Superior temporal gyrus (tissue), 1 donor: ENCODE measurements at regions not wholly inside any gene's neighbourhood (a gene's known extent, or its start where the extent isn't known, plus 50 kb on each side); places are given as distances from the start of the nearest gene placed in this dataset.
"Not testable (repeated sequence)": the region's sequence is repeated elsewhere in the genome, so short reads cannot be mapped to it uniquely, and the experiment has no call there.

Source experiments
- DNase-seq: peaks from one replicate; pipeline ENCODE4 v3.0.0-alpha.2; 2016; ENCODE audit errors: extremely low spot score

DNA sequence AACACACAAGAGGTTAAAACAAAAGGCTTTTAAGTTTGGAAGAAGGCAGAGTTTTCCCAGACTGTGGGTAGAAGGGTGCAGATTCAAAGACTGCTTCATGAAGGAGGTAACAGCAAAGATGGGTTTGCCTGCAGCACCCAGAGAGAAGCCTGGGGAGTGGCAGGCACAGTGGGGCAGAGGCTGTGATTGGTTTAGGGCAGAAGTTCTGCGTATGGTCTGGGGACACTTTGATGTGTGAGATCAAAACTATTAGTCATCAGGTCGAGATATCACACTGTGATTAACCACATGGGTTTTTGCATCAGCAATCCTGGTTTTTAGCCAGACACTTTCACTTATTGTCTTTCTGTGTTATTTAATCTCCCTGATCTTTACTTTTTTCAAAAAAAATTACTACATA is 188.8 kb upstream of the GLRA1 start:
- DNase-seq: no peak

- DNase-seq: no peak
Measured at GRCh38 chr5:152107220-152107619, 182.6 kb upstream of the GLRA1 start.

GRCh38 chr5:152106571-152106970 is 181.9 kb upstream of the GLRA1 start:
- DNase-seq: no peak

- DNase-seq: no peak
Measured at GRCh38 chr5:152105085-152105484, 180.4 kb upstream of the GLRA1 start.

DNA sequence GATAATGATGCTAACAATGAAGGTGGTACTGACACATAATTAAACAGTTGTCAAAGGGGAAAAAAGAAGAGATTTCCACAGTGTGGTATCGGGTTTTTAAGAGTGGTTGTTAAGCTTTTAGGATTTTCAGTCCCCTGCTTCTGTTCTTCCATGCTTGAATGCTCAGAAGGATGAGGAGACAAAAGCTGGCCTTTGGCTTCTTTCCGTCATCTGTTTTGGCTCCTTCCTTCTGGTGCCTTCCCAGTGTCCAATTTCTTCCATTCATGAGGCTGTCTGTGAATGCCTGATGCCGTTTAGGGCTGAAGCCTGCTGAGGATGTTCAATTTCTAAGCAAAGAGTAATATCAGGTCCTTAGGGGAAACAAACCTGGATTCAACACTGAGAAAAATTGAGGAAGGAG is 179.6 kb upstream of the GLRA1 start:
- DNase-seq: no peak

GRCh38 chr5:152102908-152103307 is 178.3 kb upstream of the GLRA1 start:
- not testable (repeated sequence) for DNase-seq

- no peak for DNase-seq
Measured at GRCh38 chr5:152102057-152102456, 177.4 kb upstream of the GLRA1 start.

- no peak for DNase-seq
Measured at GRCh38 chr5:152100462-152100861, 175.8 kb upstream of the GLRA1 start.

DNA sequence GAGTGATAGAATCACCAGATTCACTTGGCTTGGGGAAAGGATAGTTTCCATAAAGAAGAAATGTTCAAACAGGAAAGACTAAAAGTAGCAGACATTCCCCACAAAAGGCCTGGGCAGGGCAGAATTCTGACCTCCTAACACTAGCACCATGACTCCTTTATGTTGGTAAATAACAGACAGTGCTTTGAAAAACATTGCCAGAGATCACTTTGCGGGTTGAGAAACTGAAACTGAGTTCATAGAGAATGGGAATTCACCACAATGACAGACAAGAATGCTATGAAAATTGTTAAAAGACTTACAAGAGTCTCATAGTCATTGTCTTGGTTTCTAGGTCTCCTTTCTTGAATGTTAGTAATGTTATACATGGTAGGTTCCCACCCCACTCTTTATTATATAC is 172.5 kb upstream of the GLRA1 start:
- no peak for DNase-seq

DNA sequence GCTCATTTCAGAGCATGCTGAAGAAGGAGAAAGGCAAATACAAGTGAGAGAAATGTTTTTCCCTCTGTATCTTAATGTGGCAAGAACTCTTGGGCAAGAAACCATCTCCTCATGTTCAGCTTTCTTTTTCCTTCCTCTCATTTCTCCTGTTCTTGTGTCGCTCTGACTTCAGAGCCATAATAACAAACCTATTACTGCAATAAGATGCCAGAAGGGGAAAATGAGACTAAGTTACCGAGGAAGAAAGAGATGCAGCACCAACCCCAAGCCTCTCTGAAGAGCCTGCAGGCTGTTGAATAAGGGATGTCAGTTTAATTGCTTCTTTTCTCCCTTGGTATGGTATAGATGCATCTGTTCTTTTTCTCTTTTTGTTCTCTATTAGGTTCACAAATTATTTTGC is 170.1 kb upstream of the GLRA1 start:
- DNase-seq: no peak

DNA sequence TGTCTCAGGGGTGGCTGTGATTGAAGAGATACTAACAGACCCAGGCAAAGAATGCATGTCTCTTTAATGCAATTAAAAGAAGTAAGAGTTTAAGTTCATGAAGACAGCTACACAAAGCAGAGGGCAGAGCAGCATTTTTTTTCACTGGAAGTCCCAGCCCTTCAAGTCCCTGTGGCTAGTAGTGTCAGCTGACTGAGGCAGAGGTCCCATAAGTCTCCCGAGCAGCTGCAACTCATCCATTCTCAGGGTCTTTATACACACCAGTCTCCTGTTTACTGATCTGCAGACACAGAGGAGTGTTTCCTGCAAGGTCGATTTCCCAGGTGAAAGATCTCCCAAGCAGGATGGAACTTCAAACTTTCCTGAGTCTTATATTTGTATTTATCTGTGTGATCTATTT is 169.4 kb upstream of the GLRA1 start:
- DNase-seq: no peak

- no peak for DNase-seq
Measured at GRCh38 chr5:152092580-152092979, 167.9 kb upstream of the GLRA1 start.

GRCh38 chr5:152089644-152090043 is 165.0 kb upstream of the GLRA1 start:
- DNase-seq: no peak

DNA sequence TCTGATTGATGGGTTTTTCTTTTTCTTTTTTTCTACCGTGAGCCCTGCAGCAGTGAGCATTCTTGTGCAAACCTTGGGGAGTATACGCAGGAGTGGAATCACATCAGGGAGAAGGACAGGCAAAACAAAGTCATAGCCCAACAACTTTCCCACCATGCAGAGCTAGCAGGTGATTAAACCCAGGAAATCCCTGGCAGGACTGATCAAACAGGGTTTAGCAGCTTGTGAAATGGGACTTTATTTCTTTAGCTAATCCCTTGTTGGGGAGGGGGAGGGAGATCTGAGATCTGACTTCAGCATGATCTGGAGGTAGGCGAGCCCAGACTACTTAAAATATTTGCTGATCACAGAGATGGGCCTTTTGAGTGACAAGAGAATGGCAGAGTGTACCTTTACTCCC is 162.0 kb upstream of the GLRA1 start:
- no peak for DNase-seq

GRCh38 chr5:152084476-152084875 is 159.8 kb upstream of the GLRA1 start:
- DNase-seq: no peak

GRCh38 chr5:152083231-152083630 is 158.6 kb upstream of the GLRA1 start:
- DNase-seq: no peak

DNA sequence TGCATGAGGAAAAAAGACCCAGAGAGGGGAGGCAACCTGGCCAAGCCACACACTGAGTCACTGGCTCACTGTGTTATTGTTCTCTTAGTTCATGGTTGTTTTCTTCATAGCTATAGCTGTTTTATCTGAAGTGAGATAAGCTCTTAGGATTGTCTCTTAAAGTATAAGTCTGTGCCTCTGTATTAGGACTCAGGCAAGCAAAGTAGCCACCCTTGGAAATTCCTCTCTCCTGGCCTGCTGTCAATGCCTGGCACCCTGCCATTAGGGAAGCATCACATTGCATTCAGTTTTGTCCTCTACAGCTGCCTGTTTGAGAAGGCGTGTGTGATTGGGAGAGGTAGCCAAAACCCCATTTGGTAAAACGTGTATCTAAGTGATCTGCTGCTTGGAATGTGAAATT is 147.4 kb upstream of the GLRA1 start:
- DNase-seq: no peak

- no peak for DNase-seq
Measured at GRCh38 chr5:152070591-152070990, 145.9 kb upstream of the GLRA1 start.

GRCh38 chr5:152066784-152067183 is 142.1 kb upstream of the GLRA1 start:
- no peak for DNase-seq

DNA sequence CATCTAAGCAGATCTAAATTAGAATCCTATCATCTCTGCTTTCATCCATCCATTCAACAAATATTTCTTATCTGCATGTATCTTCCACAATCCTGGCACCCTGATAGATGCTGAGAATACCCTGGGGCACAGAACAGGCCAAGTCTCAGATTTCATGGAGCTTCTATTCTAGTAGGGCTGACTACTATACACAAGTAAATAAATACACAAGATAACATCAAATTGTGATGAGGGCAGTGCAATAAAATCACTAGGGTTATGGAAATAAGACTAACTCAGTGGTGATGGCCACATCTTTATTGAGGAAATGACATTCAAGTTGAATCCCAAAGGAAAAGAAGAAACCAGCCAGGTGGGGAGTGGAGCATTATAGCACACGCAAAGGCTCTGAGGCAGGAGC is 138.4 kb upstream of the GLRA1 start:
- DNase-seq: no peak

- DNase-seq: no peak
Measured at GRCh38 chr5:152061095-152061494, 136.4 kb upstream of the GLRA1 start.

GRCh38 chr5:152058267-152058666 is 133.6 kb upstream of the GLRA1 start:
- no peak for DNase-seq

DNA sequence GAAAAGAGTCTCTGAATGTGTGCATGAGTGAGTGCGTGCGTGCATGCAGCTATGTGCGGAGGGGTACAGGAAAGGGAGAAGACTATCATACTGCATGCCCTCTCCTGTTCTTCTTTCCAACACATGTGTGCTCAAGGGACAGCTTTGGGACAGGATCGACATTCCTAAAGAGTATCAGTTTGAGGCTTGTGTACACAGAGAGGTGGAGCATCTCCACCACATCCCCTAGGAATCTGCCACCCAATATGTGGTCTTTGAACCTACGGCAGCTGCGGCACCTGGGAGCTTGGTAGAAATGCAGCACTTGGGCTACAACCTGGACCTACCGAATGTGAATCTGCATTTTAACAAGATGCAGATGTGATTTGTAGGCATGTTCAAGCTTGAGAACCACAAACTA is 132.3 kb upstream of the GLRA1 start:
- no peak for DNase-seq

GRCh38 chr5:152052470-152052869 is 127.8 kb upstream of the GLRA1 start:
- DNase-seq: no peak
